Mucosa of rectum (tissue), 2 donors: ENCODE measurements at regions not wholly inside any gene's neighbourhood (a gene's known extent, or its start where the extent isn't known, plus 50 kb on each side); places are given as distances from the start of the nearest gene placed in this dataset.

Experiments
- H3K27ac ChIP-seq, 2 donors: one replicate each; pipeline ENCODE4 v1.7.0; 2013; ENCODE audit warnings: inconsistent platforms in 2 of 2, low read depth in 2 of 2, low read length in 2 of 2
- H3K27me3 ChIP-seq, 2 donors: one replicate each; pipeline ENCODE4 v1.7.0; 2013; ENCODE audit warnings: low read length in 2 of 2; ENCODE audit not compliant: control insufficient read depth in 2 of 2, insufficient read depth in 2 of 2
- H3K36me3 ChIP-seq, 2 donors: one replicate each; pipeline ENCODE4 v1.7.0; 2013; ENCODE audit warnings: low read length in 2 of 2; ENCODE audit not compliant: control insufficient read depth in 2 of 2, insufficient read depth in 2 of 2
- H3K4me1 ChIP-seq, 2 donors: one replicate each; pipeline ENCODE4 v1.7.0; 2013; ENCODE audit warnings: low read length in 2 of 2, mild to moderate bottlenecking in 1 of 2; ENCODE audit not compliant: control insufficient read depth in 2 of 2, insufficient read depth in 2 of 2
- H3K4me3 ChIP-seq, 2 donors: one replicate each; pipeline ENCODE4 v1.7.0; 2013; ENCODE audit warnings: low read length in 2 of 2
- H3K9ac ChIP-seq, 2 donors: one replicate each; pipeline ENCODE4 v1.7.0; 2013; ENCODE audit warnings: low read length in 2 of 2, low read depth in 1 of 2, mild to moderate bottlenecking in 1 of 2
- H3K9me3 ChIP-seq, 2 donors: one replicate each; pipeline ENCODE4 v1.7.0; 2013; ENCODE audit warnings: low read length in 2 of 2; ENCODE audit not compliant: control insufficient read depth in 2 of 2
- donor health status: healthy.
- donor health status: Normal muscosa, but diverticular disease.

- H3K27ac ChIP-seq, result no peak overlapping the region
- peaks cover 0 to 5% of the 10 kb centered on the region in 2 donors for H3K27me3 ChIP-seq
- no peaks in the 10 kb centered on the region for H3K9me3 ChIP-seq
- no peaks in the 10 kb centered on the region for H3K36me3 ChIP-seq
- H3K9ac ChIP-seq, result no peak overlapping the region
- H3K4me3 ChIP-seq, result no peak overlapping the region
- no peaks in the 10 kb centered on the region for H3K4me1 ChIP-seq
Measured at GRCh38 chr2:120828066-120828465, 92.4 kb downstream of the GLI2 start.

DNA sequence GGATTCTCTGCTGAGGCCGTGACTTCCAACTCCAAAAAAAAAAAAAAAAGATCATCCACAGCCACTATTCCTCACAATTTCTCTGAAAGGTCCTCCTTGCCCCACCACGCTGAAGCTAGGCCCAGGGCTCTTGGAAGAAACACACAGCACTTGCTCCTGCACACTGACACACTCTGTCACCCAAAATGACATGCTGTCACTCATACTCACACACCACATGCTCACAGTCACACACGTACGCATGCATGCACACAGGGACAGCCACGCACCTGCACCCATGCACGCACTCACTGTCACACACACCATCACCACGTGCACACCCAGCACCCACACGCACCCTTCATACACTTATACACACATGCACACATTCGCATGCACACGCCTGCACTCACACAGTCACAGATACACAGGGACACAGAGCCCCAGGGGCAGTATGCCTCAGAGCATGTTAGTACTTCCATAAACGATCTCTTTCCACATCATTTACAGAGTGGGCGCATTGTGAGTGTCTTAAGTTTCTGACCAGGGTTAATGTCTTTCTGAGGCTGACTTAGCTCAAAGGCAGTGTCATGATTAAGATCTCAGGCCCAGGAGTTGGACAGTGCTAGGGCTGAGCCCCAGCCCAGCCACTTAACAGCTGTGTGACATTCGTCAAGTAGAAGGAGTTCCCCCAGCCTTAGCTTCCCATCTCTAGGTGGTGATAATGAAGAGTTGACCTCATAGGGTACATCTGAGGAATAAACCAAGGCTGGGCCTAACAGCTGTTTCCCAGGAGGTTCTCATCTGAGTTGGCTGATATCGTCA lies 93.4 kb downstream of the GLI2 start:
- Histone ChIP-seq H3K4me3 (no peak overlapping the region), H3K27me3 (peaks cover 0 to 5% of the 10 kb centered on the region in 2 donors), H3K9me3 (no peaks in the 10 kb centered on the region), H3K4me1 (no peaks in the 10 kb centered on the region), H3K9ac (no peak overlapping the region), H3K27ac (no peak overlapping the region), H3K36me3 (no peaks in the 10 kb centered on the region)

- H3K9me3 ChIP-seq, result no peaks in the 10 kb centered on the region
- no peaks in the 10 kb centered on the region for H3K36me3 ChIP-seq
- no peak overlapping the region for H3K27ac ChIP-seq
- no peak overlapping the region for H3K4me3 ChIP-seq
- H3K27me3 ChIP-seq, result peaks cover 0 to 5% of the 10 kb centered on the region in 2 donors
- H3K9ac ChIP-seq, result no peak overlapping the region
- no peaks in the 10 kb centered on the region for H3K4me1 ChIP-seq
Measured at GRCh38 chr2:120829633-120830025, 94.0 kb downstream of the GLI2 start.

DNA sequence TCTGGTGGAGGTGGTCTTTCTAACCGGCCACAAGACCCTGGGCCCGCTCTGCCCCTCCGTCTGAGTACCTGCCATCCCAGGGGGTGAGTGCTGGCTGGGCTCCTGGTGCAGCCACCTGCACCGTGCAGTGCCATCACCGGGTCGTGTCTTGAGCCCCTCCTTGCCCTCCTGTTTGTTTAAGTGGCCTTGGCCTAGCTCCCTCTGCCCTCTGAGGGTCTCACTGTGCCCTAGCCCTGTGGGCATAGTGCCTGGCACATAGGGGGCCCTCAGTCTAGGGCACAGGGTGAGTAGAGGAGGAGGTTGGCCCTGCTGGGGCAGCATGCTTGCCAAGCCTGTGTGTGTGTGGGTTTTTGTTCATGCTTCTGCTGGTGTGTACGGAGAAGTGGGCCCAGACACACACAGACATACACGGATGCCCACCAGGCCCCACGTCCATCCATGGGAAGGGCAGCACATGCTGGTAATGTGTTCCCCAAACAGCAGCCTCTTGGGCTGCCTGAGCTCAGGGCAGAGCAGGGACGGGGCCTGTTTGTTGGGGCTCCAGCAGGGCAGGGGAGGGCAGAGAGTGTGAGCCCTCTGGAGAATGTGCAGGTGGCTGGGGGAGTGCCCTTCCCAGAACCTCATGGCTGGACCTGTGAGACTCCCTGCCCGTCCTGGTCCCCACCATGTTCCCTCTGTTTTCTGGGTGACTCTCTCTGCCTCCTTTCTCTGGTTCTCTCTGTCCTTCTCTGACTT lies 94.6 kb downstream of the GLI2 start:
- Histone ChIP-seq H3K9me3 (no peaks in the 10 kb centered on the region), H3K4me3 (no peak overlapping the region), H3K9ac (no peak overlapping the region), H3K27me3 (peaks cover 0 to 3% of the 10 kb centered on the region in 2 donors), H3K27ac (no peak overlapping the region), H3K36me3 (no peaks in the 10 kb centered on the region), H3K4me1 (no peaks in the 10 kb centered on the region)

- Histone ChIP-seq H3K4me3 (no peak overlapping the region), H3K27ac (no peak overlapping the region), H3K9ac (no peak overlapping the region), H3K4me1 (no peaks in the 10 kb centered on the region), H3K27me3 (no peaks in the 10 kb centered on the region), H3K9me3 (no peaks in the 10 kb centered on the region), H3K36me3 (no peaks in the 10 kb centered on the region)
Measured at GRCh38 chr2:120831086-120831485, 95.4 kb downstream of the GLI2 start.

DNA sequence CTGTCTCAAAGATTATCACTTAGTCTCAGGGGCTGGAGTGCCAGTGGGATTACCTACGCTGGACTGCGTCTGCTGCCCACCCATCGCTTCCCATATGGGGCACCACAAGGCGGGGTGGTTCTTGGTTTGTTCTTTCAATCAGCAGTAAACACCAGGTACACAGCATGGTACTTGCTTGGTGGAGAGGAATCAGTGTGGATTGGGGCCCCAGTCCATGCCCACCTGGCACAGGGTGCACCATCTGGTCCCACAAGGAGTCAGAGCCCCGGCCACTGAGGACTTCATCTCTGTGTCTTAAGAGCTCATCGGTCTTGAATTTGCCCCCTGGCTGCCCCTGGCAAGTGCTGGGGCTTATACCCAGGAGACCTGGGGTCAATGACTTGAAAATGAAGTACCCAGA lies 96.2 kb downstream of the GLI2 start:
- Histone ChIP-seq H3K4me1 (no peaks in the 10 kb centered on the region), H3K27me3 (no peaks in the 10 kb centered on the region), H3K9ac (no peak overlapping the region), H3K4me3 (no peak overlapping the region), H3K27ac (no peak overlapping the region), H3K36me3 (no peaks in the 10 kb centered on the region), H3K9me3 (no peaks in the 10 kb centered on the region)

- H3K4me3 ChIP-seq, result no peak overlapping the region
- H3K27me3 ChIP-seq, result no peaks in the 10 kb centered on the region
- H3K9me3 ChIP-seq, result no peaks in the 10 kb centered on the region
- no peaks in the 10 kb centered on the region for H3K4me1 ChIP-seq
- H3K9ac ChIP-seq, result no peak overlapping the region
- no peaks in the 10 kb centered on the region for H3K36me3 ChIP-seq
- no peak overlapping the region for H3K27ac ChIP-seq
Measured at GRCh38 chr2:120832296-120833070, 96.8 kb downstream of the GLI2 start.

DNA sequence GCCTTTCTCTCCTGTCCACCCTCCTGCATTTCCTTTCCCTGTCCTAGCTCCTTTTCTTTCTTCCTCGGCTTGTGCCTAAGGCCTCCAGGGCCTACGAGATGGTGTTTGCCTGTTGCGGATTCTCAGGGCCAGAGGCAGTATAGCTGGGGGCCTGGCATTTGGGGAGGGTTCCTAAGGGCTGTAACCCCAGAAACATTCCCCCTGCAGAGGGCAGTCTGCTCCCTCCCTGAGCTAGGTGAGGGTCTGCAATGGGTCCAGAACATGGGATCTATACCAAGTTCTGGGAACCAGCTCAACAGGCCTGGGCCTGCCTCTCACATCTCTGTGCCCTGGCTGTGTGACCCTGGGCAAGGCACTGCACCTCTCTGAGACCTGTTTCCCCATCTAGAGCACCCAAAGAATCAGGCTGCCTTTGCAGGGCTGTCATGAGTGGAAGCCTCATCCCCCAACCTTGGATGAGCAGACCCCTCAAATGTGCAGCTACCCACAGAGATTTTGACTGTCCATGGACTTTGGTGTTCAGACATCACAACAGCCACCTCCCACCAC lies 97.5 kb downstream of the GLI2 start:
- H3K27ac ChIP-seq, result no peak overlapping the region
- no peaks in the 10 kb centered on the region for H3K27me3 ChIP-seq
- H3K4me3 ChIP-seq, result no peak overlapping the region
- H3K9ac ChIP-seq, result no peak overlapping the region
- H3K4me1 ChIP-seq, result no peaks in the 10 kb centered on the region
- no peaks in the 10 kb centered on the region for H3K9me3 ChIP-seq
- no peaks in the 10 kb centered on the region for H3K36me3 ChIP-seq

GRCh38 chr2:120834206-120834605 lies 98.5 kb downstream of the GLI2 start:
- H3K9me3 ChIP-seq, result no peaks in the 10 kb centered on the region
- no peak overlapping the region for H3K4me3 ChIP-seq
- H3K36me3 ChIP-seq, result no peaks in the 10 kb centered on the region
- H3K9ac ChIP-seq, result no peak overlapping the region
- H3K4me1 ChIP-seq, result no peaks in the 10 kb centered on the region
- no peak overlapping the region for H3K27ac ChIP-seq
- no peaks in the 10 kb centered on the region for H3K27me3 ChIP-seq

- Histone ChIP-seq H3K9me3 (no peaks in the 10 kb centered on the region), H3K4me1 (no peaks in the 10 kb centered on the region), H3K36me3 (no peaks in the 10 kb centered on the region), H3K4me3 (no peak overlapping the region), H3K27me3 (peaks cover 0 to 6% of the 10 kb centered on the region in 2 donors), H3K27ac (no peak overlapping the region), H3K9ac (no peak overlapping the region)
Measured at GRCh38 chr2:120836281-120836680, 100.6 kb downstream of the GLI2 start.
